Caco-2 (cell line): ENCODE measurements at regions not wholly inside any gene's neighbourhood (a gene's known extent, or its start where the extent isn't known, plus 50 kb on each side); places are given as distances from the start of the nearest gene placed in this dataset.

Source experiments
- BruUV-seq: library from RNA; stranded (reverse); fragments of 400-500 nt; replicated peaks from 2 replicates; lab custom pipeline; 2021; lab: Mats Ljungman, UMichigan
- CTCF ChIA-PET: fragments of 300-600 bp; sonication (Branson Sonifier 250); formaldehyde crosslinking; loops from one replicate; lab custom pipeline; 2022; ENCODE audit warnings: antibody characterized with exemption; lab: Charles Lee
- POLR2A ChIA-PET: fragments of 300-600 bp; sonication (Branson Sonifier 250); formaldehyde crosslinking; loops from one replicate; lab custom pipeline; 2022; ENCODE audit warnings: antibody characterized with exemption; lab: Charles Lee
- DNase-seq, 2 experiments: peaks; one replicate each; pipeline versions ENCODE4 v3.0.0 to v3.0.0-alpha.2; 2020 to 2022
- H3K27me3 ChIP-seq: replicated peaks from 2 replicates; pipeline ENCODE4 v1.6.0; 2011; ENCODE audit warnings: low read length; ENCODE audit not compliant: control insufficient read depth, insufficient read depth
- H3K36me3 ChIP-seq: 2 replicates; pipeline ENCODE4 v1.5.1; 2011; ENCODE audit warnings: low read length; ENCODE audit not compliant: control insufficient read depth, insufficient read depth
- H3K4me1 ChIP-seq: fragments of 250-450 bp; sonication (Bioruptor Pico); 2 replicates; pipeline ENCODE4 v1.5.1; 2020; ENCODE audit warnings: mild to moderate bottlenecking
- H3K4me3 ChIP-seq: 2 replicates; pipeline ENCODE4 v1.5.1; 2011; ENCODE audit warnings: low read depth, mild to moderate bottlenecking, control low read depth, low read length
- H3K9me3 ChIP-seq: fragments of 250-450 bp; sonication (Bioruptor Pico); 2 replicates; pipeline ENCODE4 v1.5.1; 2020; ENCODE audit warnings: mild to moderate bottlenecking, moderate library complexity
- H3K27ac Mint-ChIP-seq: one replicate; pipeline ENCODE4 v1.8.0; 2022; ENCODE audit warnings: mixed read lengths; ENCODE audit not compliant: unreplicated experiment
- H3K27me3 Mint-ChIP-seq: one replicate; pipeline ENCODE4 v1.8.0; 2022; ENCODE audit warnings: mixed read lengths; ENCODE audit not compliant: insufficient read depth, unreplicated experiment
- H3K36me3 Mint-ChIP-seq: one replicate; pipeline ENCODE4 v1.8.0; 2022; ENCODE audit warnings: mild to moderate bottlenecking, mixed read lengths; ENCODE audit not compliant: insufficient read depth, unreplicated experiment
- H3K4me1 Mint-ChIP-seq: one replicate; pipeline ENCODE4 v1.8.0; 2022; ENCODE audit warnings: low read depth, mixed read lengths; ENCODE audit not compliant: unreplicated experiment
- H3K4me3 Mint-ChIP-seq: one replicate; pipeline ENCODE4 v1.8.0; 2022; ENCODE audit warnings: mild to moderate bottlenecking, moderate library complexity, mixed read lengths; ENCODE audit not compliant: unreplicated experiment
- H3K9me3 Mint-ChIP-seq: one replicate; pipeline ENCODE4 v1.8.0; 2022; ENCODE audit warnings: mixed read lengths; ENCODE audit not compliant: unreplicated experiment
- CTCF ChIP-seq, 2 experiments: fragments of 200-600 bp in 1 of 2; IDR thresholded peaks; 1 replicate in 1 of 2; 2 replicates in 1 of 2; pipeline versions ENCODE4 v1.5.1 to v1.8.0; 2011 to 2022; ENCODE audit warnings: antibody characterized with exemption in 1 of 2, control low read depth in 1 of 2, inconsistent platforms in 1 of 2, low read depth in 1 of 2, low read length in 1 of 2, mild to moderate bottlenecking in 1 of 2, moderate library complexity in 1 of 2; ENCODE audit not compliant: insufficient read depth in 1 of 2, severe bottlenecking in 1 of 2, unreplicated experiment in 1 of 2
- intact Hi-C: fragments of 100-400 bp; cut with micrococcal nuclease; formaldehyde crosslinking; loops from one replicate; pipeline ENCODE4 v1.10.0; 2022; ENCODE audit not compliant: unreplicated experiment

GRCh38 chr6:25142506-25142905 is 136.7 kb upstream of the CARMIL1 start:
- no peak for TF ChIP-seq CTCF (IDR thresholded peaks at IDR 0.05; ENCODE audit: insufficient read depth in 1 of 2, low read depth in 1 of 2, low read length in 1 of 2, severe bottlenecking in 1 of 2, unreplicated experiment in 1 of 2)
- no peak for DNase-seq
- POLR2A ChIA-PET: no interaction called here
- H3K9me3 ChIP-seq: no peaks in the 10 kb centered on the region
- H3K4me1 Mint-ChIP-seq: no peaks in the 10 kb centered on the region
- no peaks in the 10 kb centered on the region for H3K36me3 ChIP-seq
- H3K4me3 ChIP-seq: no peak overlapping the region
- H3K4me1 ChIP-seq: no peaks in the 10 kb centered on the region
- no peaks in the 10 kb centered on the region for H3K36me3 Mint-ChIP-seq
- intact Hi-C loops: no loop called here
- H3K4me3 Mint-ChIP-seq: no peak overlapping the region
- no peak overlapping the region for H3K27ac Mint-ChIP-seq
- BruUV-seq: no TSS peak
- peaks cover 6% of the 10 kb centered on the region for H3K27me3 Mint-ChIP-seq
- CTCF ChIA-PET: no interaction called here
- peaks cover 1% of the 10 kb centered on the region for H3K9me3 Mint-ChIP-seq
- no peaks in the 10 kb centered on the region for H3K27me3 ChIP-seq

- intact Hi-C loops: no loop called here
- Histone ChIP-seq H3K27me3 (no peaks in the 10 kb centered on the region), H3K4me3 (no peak overlapping the region), H3K36me3 (no peaks in the 10 kb centered on the region), H3K9me3 (peaks cover 7% of the 10 kb centered on the region; the same call in 1 of the 2 replicates), H3K4me1 (no peaks in the 10 kb centered on the region)
- Mint-ChIP-seq H3K27ac (no peak overlapping the region), H3K9me3 (peaks cover 22% of the 10 kb centered on the region), H3K4me1 (peaks cover 5% of the 10 kb centered on the region), H3K4me3 (no peak overlapping the region), H3K36me3 (no peaks in the 10 kb centered on the region), H3K27me3 (peaks cover 4% of the 10 kb centered on the region)
- CTCF ChIA-PET: no interaction called here
- no peak for TF ChIP-seq CTCF (IDR thresholded peaks at IDR 0.05; ENCODE audit: insufficient read depth in 1 of 2, low read depth in 1 of 2, low read length in 1 of 2, severe bottlenecking in 1 of 2, unreplicated experiment in 1 of 2)
- BruUV-seq: no TSS peak
- POLR2A ChIA-PET: no interaction called here
- DNase-seq: no peak
These were observed 134.3 kb upstream of the CARMIL1 start for GRCh38 chr6:25144919-25145318.

- intact Hi-C loops: no loop called here
- Histone ChIP-seq H3K27me3 (no peaks in the 10 kb centered on the region), H3K4me1 (no peaks in the 10 kb centered on the region), H3K9me3 (peaks cover 7% of the 10 kb centered on the region; the same call in 1 of the 2 replicates), H3K4me3 (no peak overlapping the region), H3K36me3 (no peaks in the 10 kb centered on the region)
- no peaks in the 10 kb centered on the region for H3K36me3 Mint-ChIP-seq
- ChIA-PET CTCF (no interaction called here), POLR2A (no interaction called here)
- H3K27me3 Mint-ChIP-seq: peaks cover 4% of the 10 kb centered on the region
- H3K9me3 Mint-ChIP-seq: peaks cover 24% of the 10 kb centered on the region
- no peak overlapping the region for H3K27ac Mint-ChIP-seq
- TF ChIP-seq CTCF (IDR thresholded peaks at IDR 0.05; ENCODE audit: insufficient read depth in 1 of 2, low read depth in 1 of 2, low read length in 1 of 2, severe bottlenecking in 1 of 2, unreplicated experiment in 1 of 2): no peak
- no peak for DNase-seq
- no peak overlapping the region for H3K4me3 Mint-ChIP-seq
- peaks cover 6% of the 10 kb centered on the region for H3K4me1 Mint-ChIP-seq
- no TSS peak for BruUV-seq
These were observed 132.0 kb upstream of the CARMIL1 start for GRCh38 chr6:25147223-25147622.
